ENCODE measurements at regions not wholly inside any gene's neighbourhood (a gene's known extent, or its start where the extent isn't known, plus 50 kb on each side); places are given as distances from the start of the nearest gene placed in this dataset.

- Histone ChIP-seq H3K9me3 (ENCODE audit: low read depth, low read length) (no peaks in the 10 kb centered on the region), H3K27ac (no peak overlapping the region), H3K4me3 (no peak overlapping the region), H3K36me3 (ENCODE audit: insufficient read depth, low read length) (no peaks in the 10 kb centered on the region), H3K9ac (ENCODE audit: insufficient read length) (no peak overlapping the region)
- DNase-seq (ENCODE audit: low read depth, low spot score) = no peak
- no peak for TF ChIP-seq FOXP2 (optimal IDR thresholded peaks at IDR 0.05; ENCODE audit: control extremely low read depth, extremely low read length, insufficient read depth)
- no peak for TF ChIP-seq EZH2 (IDR thresholded peaks at IDR 0.05)
- no peak for TF ChIP-seq POLR2AphosphoS5 (IDR thresholded peaks at IDR 0.05; ENCODE audit: borderline replicate concordance, low read depth, low read length)
These were observed 90.5 kb upstream of the MAF start for GRCh38 chr16:79691007-79691406.

GRCh38 chr16:79690159-79690558 lies 89.6 kb upstream of the MAF start:
- no peak for DNase-seq (ENCODE audit: low read depth, low spot score)
- TF ChIP-seq EZH2 (IDR thresholded peaks at IDR 0.05) (no peak), FOXP2 (optimal IDR thresholded peaks at IDR 0.05; ENCODE audit: control extremely low read depth, extremely low read length, insufficient read depth) (no peak), POLR2AphosphoS5 (IDR thresholded peaks at IDR 0.05; ENCODE audit: borderline replicate concordance, low read depth, low read length) (no peak)
- no peak overlapping the region for H3K9ac ChIP-seq (ENCODE audit: insufficient read length)

GRCh38 chr16:79687249-79688130 lies 87.0 kb upstream of the MAF start:
- H3K9me3 ChIP-seq (ENCODE audit: low read depth, low read length) = no peaks in the 10 kb centered on the region
- H3K27ac ChIP-seq = no peak overlapping the region
- no peaks in the 10 kb centered on the region for H3K36me3 ChIP-seq (ENCODE audit: insufficient read depth, low read length)
- no peak overlapping the region for H3K9ac ChIP-seq (ENCODE audit: insufficient read length)
- no peak overlapping the region for H3K4me3 ChIP-seq
- TF ChIP-seq EZH2 (IDR thresholded peaks at IDR 0.05) (no peak), FOXP2 (optimal IDR thresholded peaks at IDR 0.05; ENCODE audit: control extremely low read depth, extremely low read length, insufficient read depth) (no peak), POLR2AphosphoS5 (IDR thresholded peaks at IDR 0.05; ENCODE audit: borderline replicate concordance, low read depth, low read length) (no peak)
- DNase-seq (ENCODE audit: low read depth, low spot score) = no peak

More at GRCh38 chr16:79690159-79690558, 89.6 kb upstream of the MAF start:
- no peak overlapping the region for H3K4me3 ChIP-seq
- no peak overlapping the region for H3K27ac ChIP-seq
- H3K36me3 ChIP-seq (ENCODE audit: insufficient read depth, low read length) = no peaks in the 10 kb centered on the region
- no peaks in the 10 kb centered on the region for H3K9me3 ChIP-seq (ENCODE audit: low read depth, low read length)

- H3K27ac ChIP-seq = no peak overlapping the region
- H3K9ac ChIP-seq (ENCODE audit: insufficient read length) = no peak overlapping the region
- TF ChIP-seq FOXP2 (optimal IDR thresholded peaks at IDR 0.05; ENCODE audit: control extremely low read depth, extremely low read length, insufficient read depth) = no peak
- no peak for TF ChIP-seq POLR2AphosphoS5 (IDR thresholded peaks at IDR 0.05; ENCODE audit: borderline replicate concordance, low read depth, low read length)
- no peak for TF ChIP-seq EZH2 (IDR thresholded peaks at IDR 0.05)
- no peak for DNase-seq (ENCODE audit: low read depth, low spot score)
- H3K9me3 ChIP-seq (ENCODE audit: low read depth, low read length) = no peaks in the 10 kb centered on the region
- no peak overlapping the region for H3K4me3 ChIP-seq
- no peaks in the 10 kb centered on the region for H3K36me3 ChIP-seq (ENCODE audit: insufficient read depth, low read length)
These were observed 85.3 kb upstream of the MAF start for GRCh38 chr16:79685871-79686270.

- TF ChIP-seq FOXP2 (optimal IDR thresholded peaks at IDR 0.05; ENCODE audit: control extremely low read depth, extremely low read length, insufficient read depth) = no peak
- TF ChIP-seq POLR2AphosphoS5 (IDR thresholded peaks at IDR 0.05; ENCODE audit: borderline replicate concordance, low read depth, low read length) = no peak
- TF ChIP-seq EZH2 (IDR thresholded peaks at IDR 0.05) = no peak
- Histone ChIP-seq H3K9me3 (ENCODE audit: low read depth, low read length) (no peaks in the 10 kb centered on the region), H3K4me3 (no peak overlapping the region), H3K27ac (no peak overlapping the region), H3K9ac (ENCODE audit: insufficient read length) (no peak overlapping the region), H3K36me3 (ENCODE audit: insufficient read depth, low read length) (no peaks in the 10 kb centered on the region)
- DNase-seq (ENCODE audit: low read depth, low spot score) = no peak
These were observed 78.8 kb upstream of the MAF start for GRCh38 chr16:79679334-79679733.

GRCh38 chr16:79677799-79678530 lies 77.4 kb upstream of the MAF start:
- DNase-seq (ENCODE audit: low read depth, low spot score) = no peak
- no peak overlapping the region for H3K4me3 ChIP-seq
- no peaks in the 10 kb centered on the region for H3K9me3 ChIP-seq (ENCODE audit: low read depth, low read length)
- no peak overlapping the region for H3K9ac ChIP-seq (ENCODE audit: insufficient read length)
- TF ChIP-seq POLR2AphosphoS5 (IDR thresholded peaks at IDR 0.05; ENCODE audit: borderline replicate concordance, low read depth, low read length) = no peak
- TF ChIP-seq FOXP2 (optimal IDR thresholded peaks at IDR 0.05; ENCODE audit: control extremely low read depth, extremely low read length, insufficient read depth) = no peak
- no peak for TF ChIP-seq EZH2 (IDR thresholded peaks at IDR 0.05)
- H3K27ac ChIP-seq = no peak overlapping the region
- no peaks in the 10 kb centered on the region for H3K36me3 ChIP-seq (ENCODE audit: insufficient read depth, low read length)

GRCh38 chr16:79673635-79674034 lies 73.1 kb upstream of the MAF start:
- Histone ChIP-seq H3K27ac (no peak overlapping the region), H3K9ac (ENCODE audit: insufficient read length) (no peak overlapping the region), H3K36me3 (ENCODE audit: insufficient read depth, low read length) (no peaks in the 10 kb centered on the region), H3K4me3 (no peak overlapping the region), H3K9me3 (ENCODE audit: low read depth, low read length) (no peaks in the 10 kb centered on the region)
- no peak for TF ChIP-seq EZH2 (IDR thresholded peaks at IDR 0.05)
- TF ChIP-seq POLR2AphosphoS5 (IDR thresholded peaks at IDR 0.05; ENCODE audit: borderline replicate concordance, low read depth, low read length) = no peak
- TF ChIP-seq FOXP2 (optimal IDR thresholded peaks at IDR 0.05; ENCODE audit: control extremely low read depth, extremely low read length, insufficient read depth) = no peak
- DNase-seq (ENCODE audit: low read depth, low spot score) = no peak

GRCh38 chr16:79672524-79672923 lies 72.0 kb upstream of the MAF start:
- H3K27ac ChIP-seq = no peak overlapping the region
- no peak for DNase-seq (ENCODE audit: low read depth, low spot score)
- H3K36me3 ChIP-seq (ENCODE audit: insufficient read depth, low read length) = no peaks in the 10 kb centered on the region
- H3K9me3 ChIP-seq (ENCODE audit: low read depth, low read length) = no peaks in the 10 kb centered on the region
- no peak for TF ChIP-seq EZH2 (IDR thresholded peaks at IDR 0.05)
- no peak for TF ChIP-seq POLR2AphosphoS5 (IDR thresholded peaks at IDR 0.05; ENCODE audit: borderline replicate concordance, low read depth, low read length)
- no peak for TF ChIP-seq FOXP2 (optimal IDR thresholded peaks at IDR 0.05; ENCODE audit: control extremely low read depth, extremely low read length, insufficient read depth)
- no peak overlapping the region for H3K4me3 ChIP-seq
- no peak overlapping the region for H3K9ac ChIP-seq (ENCODE audit: insufficient read length)
